SK-N-SH (cell line): ENCODE measurements at regions not wholly inside any gene's neighbourhood (a gene's known extent, or its start where the extent isn't known, plus 50 kb on each side); places are given as distances from the start of the nearest gene placed in this dataset.
"Not testable (repeated sequence)": the region's sequence is repeated elsewhere in the genome, so short reads cannot be mapped to it uniquely, and the experiment has no call there.

Experiments
- EP300 ChIP-seq, 2 experiments: IDR thresholded peaks; 2 replicates each; pipeline versions ENCODE4 v1.4.0 to v1.6.1; 2012; ENCODE audit warnings: borderline replicate concordance in 1 of 2, low read depth in 1 of 2, low read length in 1 of 2
- EZH2phosphoT487 ChIP-seq: fragments of 200-600 bp; sonication (generic); IDR thresholded peaks from 2 replicates; pipeline ENCODE4 v1.6.1; 2017; ENCODE audit warnings: low read depth, mixed run types, mild to moderate bottlenecking, antibody characterized with exemption, moderate library complexity, borderline replicate concordance
- MEF2A ChIP-seq: IDR thresholded peaks from 2 replicates; pipeline ENCODE4 v1.4.0; 2012; ENCODE audit warnings: low read depth, borderline replicate concordance
- POLR2AphosphoS5 ChIP-seq: IDR thresholded peaks from 2 replicates; pipeline ENCODE4 v1.6.1; 2012; ENCODE audit warnings: low read depth, low read length
- USF1 ChIP-seq: IDR thresholded peaks from 2 replicates; pipeline ENCODE4 v1.4.0; 2012; ENCODE audit warnings: low read depth, borderline replicate concordance
- TF ChIP-seq, protein P1 (sequence below): fragments of 150-350 bp; IDR thresholded peaks from 2 replicates; pipeline ENCODE4 v1.6.1; 2017; ENCODE audit warnings: antibody characterized with exemption, low read length, low read depth, borderline replicate concordance
- TF ChIP-seq, protein P2 (sequence below): fragments of 200-600 bp; sonication (generic); IDR thresholded peaks from 2 replicates; pipeline ENCODE4 v1.6.1; 2017; ENCODE audit warnings: antibody characterized with exemption, mild to moderate bottlenecking, moderate library complexity

DNA sequence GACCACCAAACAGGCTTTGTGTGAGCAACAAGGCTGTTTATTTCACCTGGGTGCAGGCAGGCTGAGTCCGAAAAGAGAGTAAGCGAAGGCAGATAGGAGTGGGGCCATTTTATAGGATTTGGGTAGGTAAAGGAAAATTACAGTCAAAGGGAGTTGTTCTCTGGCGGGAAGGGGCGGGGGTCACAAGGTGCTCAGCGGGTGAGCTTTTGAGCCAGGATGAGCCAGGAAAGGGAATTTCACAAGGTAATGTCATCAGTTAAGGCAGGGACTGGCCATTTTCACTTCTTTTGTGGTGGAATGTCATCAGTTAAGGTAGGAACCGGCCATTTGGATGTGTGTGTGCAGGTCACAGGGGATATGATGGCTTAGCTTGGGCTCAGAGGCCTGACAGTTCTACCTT, 378.0 kb upstream of the LRRTM4 start:
- TF ChIP-seq, protein P1, sequence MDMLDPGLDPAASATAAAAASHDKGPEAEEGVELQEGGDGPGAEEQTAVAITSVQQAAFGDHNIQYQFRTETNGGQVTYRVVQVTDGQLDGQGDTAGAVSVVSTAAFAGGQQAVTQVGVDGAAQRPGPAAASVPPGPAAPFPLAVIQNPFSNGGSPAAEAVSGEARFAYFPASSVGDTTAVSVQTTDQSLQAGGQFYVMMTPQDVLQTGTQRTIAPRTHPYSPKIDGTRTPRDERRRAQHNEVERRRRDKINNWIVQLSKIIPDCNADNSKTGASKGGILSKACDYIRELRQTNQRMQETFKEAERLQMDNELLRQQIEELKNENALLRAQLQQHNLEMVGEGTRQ: not testable (repeated sequence)
- not testable (repeated sequence) for TF ChIP-seq USF1; EZH2phosphoT487; POLR2AphosphoS5; EP300 (IDR thresholded peaks at IDR 0.05; ENCODE audit: borderline replicate concordance in 1 of 2, low read depth in 1 of 2, low read length in 1 of 2); MEF2A
- TF ChIP-seq, protein P2, sequence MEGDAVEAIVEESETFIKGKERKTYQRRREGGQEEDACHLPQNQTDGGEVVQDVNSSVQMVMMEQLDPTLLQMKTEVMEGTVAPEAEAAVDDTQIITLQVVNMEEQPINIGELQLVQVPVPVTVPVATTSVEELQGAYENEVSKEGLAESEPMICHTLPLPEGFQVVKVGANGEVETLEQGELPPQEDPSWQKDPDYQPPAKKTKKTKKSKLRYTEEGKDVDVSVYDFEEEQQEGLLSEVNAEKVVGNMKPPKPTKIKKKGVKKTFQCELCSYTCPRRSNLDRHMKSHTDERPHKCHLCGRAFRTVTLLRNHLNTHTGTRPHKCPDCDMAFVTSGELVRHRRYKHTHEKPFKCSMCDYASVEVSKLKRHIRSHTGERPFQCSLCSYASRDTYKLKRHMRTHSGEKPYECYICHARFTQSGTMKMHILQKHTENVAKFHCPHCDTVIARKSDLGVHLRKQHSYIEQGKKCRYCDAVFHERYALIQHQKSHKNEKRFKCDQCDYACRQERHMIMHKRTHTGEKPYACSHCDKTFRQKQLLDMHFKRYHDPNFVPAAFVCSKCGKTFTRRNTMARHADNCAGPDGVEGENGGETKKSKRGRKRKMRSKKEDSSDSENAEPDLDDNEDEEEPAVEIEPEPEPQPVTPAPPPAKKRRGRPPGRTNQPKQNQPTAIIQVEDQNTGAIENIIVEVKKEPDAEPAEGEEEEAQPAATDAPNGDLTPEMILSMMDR: not testable (repeated sequence)
